Stimulated activated CD4-positive, alpha-beta T cell treated with anti-CD3 and anti-CD28 coated beads, Interleukin-4, amount 100 ng/mL, for 24 hours (primary cell): ENCODE measurements at regions not wholly inside any gene's neighbourhood (a gene's known extent, or its start where the extent isn't known, plus 50 kb on each side); places are given as distances from the start of the nearest gene placed in this dataset.
"Not testable (repeated sequence)": the region's sequence is repeated elsewhere in the genome, so short reads cannot be mapped to it uniquely, and the experiment has no call there.

Experiments
- DNase-seq: peaks from one replicate; pipeline ENCODE4 v3.0.0-alpha.2; 2020

DNA sequence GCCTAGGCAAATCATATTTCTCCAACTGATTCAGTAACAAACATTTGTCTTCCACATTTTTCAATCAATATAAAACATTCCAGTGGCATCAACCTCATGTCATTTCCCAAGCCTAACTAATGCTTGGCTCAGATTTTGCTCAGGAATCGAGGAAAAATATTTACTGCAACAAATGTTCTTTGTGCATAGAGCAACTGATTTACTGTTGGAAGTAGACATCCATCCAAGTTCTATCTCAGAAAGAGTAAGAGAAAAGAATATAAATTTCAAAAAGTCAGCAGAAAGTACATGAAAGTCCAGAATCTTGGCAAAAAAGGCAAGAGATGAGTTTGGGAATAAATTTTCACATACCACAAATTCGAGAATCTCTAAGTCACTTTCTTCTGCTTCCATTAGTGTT lies 2245.0 kb upstream of the RAG2 start:
- no peak for DNase-seq

DNA sequence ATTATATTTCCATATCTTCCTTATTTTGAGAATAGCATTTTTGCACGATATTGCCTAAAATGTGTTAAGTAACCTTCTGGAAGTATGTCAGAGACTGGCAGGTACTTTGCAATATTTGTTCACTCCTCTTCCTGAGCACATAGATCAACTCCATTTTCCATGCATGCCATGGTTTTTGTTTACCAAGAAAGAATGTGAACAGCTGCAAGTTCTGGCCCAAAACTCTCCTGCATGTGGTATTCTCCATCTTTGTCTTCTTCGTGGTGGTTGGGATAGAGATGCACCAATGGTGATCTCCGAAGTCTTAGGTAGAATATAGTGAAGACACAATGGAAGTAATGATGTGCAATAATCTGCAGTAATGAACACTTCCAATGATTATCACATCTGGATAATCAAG lies 2241.0 kb upstream of the RAG2 start:
- no peak for DNase-seq

DNA sequence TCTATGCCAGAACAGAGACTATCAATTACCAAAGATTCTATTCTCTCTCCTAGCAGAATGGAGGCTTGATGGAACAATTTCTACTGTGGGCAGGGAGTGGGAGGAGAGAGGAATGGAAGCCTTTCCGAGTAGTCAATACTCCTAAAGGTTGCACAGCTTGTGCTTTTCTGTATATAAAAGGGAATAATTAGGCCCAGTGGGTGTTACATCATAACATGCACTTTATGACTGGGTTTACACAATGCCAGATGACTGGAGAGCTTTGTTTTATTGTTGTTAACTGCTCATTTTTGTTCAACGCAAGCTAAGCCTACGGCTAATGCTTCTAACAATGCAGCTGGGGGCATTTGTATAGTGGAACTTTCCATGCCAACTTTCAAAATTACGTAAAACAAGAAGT lies 2237.9 kb upstream of the RAG2 start:
- no peak for DNase-seq

DNA sequence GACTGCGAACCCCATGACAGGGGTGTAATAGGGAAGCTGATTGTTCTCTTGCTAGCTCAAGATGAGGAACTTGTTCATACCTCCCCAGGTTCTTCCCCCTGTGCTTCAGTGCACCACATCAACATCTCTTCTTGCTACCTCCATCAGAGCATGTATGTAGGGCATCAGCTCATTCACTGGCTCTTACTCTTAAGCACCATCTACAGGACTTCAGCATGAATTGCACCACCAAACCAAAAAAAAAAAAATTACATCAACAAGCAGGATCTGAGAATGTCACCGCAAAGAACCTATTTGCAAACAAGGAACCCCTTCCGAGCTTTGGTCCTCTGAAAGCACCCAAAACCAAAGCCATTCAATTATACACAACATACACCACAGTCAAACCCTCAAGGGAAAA lies 2226.5 kb upstream of the RAG2 start:
- no peak for DNase-seq

DNA sequence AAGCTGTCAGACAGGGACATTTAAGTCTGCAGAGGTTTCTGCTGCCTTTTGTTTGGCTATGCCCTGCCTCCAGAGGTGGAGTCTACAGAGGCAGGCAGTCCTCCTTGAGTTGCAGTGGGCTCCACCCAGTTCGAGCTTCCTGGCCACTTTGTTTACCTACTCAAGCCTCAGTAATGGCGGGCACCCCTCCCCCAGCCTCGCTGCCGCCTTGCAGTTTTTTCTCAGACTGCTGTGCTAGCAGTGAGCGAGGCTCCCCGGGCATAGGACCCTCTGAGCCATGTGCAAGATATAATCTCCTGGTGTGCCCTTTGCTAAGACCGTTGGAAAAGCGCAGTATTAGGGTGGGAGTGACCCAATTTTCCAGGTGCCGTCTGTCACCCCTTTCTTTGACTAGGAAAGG lies 2223.8 kb upstream of the RAG2 start:
- DNase-seq: not testable (repeated sequence)

DNA sequence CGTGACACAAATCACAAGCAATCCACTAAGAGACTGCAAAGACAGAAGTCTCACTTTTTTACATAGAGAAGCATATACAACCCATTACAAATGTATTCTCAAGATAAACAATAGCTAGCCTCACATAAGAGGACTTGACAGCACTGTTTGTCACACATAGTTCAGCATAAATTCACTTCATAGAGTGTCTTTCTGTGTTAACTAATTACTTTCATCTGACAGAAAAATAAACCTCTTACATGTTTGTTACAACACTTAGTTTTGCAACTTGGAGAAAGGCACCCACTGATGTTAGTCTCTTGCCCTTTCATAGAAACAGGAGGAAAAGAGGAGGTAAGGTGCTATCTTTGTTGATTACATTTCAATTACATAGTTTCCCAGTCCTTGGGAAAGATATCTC lies 2221.9 kb upstream of the RAG2 start:
- no peak for DNase-seq

DNA sequence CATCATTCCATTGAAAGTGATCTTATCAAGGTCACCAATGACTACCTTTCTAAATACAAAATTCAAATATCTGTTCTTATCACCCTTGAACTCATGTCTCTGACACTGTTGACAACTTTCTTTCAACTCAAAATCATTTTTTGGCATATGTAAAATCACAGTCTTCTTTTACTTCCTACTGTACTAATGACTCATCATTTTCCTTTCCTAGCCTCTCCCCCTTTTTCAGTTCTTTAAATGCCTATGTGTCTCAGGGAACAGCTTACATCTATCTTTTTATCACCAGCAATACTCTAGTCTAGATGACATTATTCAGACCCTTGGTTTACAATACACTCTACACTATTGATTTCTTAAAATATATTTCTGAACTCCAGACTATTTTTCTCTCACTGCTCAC lies 2220.7 kb upstream of the RAG2 start:
- no peak for DNase-seq

DNA sequence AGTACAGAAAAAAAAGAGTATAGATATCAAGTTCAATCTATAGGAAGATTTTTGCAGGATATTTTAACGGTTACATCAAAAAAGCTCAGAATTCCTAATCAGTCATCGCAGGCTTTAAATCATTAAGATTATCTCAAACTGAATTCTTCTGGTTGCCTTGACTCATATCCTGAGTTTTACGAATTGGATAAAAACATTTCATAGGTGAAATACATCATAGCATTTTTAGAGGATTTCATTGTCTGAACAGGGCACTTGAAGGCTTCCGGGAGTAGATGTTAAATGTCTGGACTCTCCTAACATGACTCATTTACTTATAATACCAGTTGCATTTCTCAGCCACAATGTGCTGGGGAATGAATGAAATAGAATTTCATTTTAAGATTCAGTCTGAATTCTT lies 2216.6 kb upstream of the RAG2 start:
- DNase-seq: no peak

DNA sequence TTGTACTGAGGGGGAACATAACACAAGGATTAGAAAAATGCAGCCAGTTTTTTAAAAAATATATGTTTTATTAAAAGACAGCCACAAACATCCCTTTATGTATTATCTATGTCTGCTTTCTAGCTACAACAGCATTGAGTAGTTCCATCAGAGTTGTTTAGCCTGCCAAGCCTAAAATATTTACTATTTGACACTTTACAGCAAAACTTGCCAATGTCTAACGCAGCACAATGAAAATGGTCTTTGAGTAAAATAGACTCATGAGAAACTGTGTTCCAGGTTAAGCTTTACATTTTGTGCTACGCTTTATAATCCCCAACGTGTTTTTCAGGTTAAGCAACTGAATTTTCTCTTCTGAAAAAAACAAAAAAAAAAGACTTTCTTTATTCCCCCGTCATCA lies 2211.5 kb upstream of the RAG2 start:
- no peak for DNase-seq

DNA sequence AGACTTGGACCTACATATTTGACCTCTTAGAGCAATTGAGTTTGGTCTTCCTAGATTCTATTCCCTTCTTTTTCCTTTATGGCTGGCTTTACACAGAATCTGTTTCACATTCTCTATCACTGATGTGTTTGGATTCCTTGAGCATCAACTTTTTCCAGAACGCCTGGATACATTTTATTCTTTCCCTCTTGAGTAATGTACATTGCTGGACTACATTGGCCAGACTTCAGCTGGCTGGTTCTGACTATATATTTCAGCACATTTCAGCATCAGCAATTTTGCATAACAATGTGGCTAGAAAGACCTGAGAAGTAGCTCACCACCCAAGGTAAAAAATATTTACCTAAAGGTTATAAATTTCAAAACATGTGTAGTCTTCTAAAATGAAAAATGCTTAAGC lies 2198.2 kb upstream of the RAG2 start:
- DNase-seq: no peak

DNA sequence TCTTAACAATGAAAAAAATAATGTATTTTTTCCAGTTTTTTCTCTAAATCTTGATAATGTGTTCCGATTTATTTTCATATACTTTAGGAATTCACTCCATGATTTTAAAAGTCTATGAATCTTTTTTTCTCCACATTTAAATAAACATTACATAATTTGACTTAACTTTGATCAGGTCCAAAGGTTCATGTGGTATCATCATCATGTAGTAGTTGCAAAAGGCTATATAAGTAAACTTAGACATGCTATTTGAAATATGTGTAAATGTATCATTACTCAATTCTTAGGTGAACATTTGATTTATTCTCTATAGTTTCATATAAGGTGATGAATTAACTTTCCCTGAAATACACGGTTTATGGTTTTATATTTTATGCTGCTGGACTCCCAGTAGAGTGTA lies 2197.0 kb upstream of the RAG2 start:
- no peak for DNase-seq

DNA sequence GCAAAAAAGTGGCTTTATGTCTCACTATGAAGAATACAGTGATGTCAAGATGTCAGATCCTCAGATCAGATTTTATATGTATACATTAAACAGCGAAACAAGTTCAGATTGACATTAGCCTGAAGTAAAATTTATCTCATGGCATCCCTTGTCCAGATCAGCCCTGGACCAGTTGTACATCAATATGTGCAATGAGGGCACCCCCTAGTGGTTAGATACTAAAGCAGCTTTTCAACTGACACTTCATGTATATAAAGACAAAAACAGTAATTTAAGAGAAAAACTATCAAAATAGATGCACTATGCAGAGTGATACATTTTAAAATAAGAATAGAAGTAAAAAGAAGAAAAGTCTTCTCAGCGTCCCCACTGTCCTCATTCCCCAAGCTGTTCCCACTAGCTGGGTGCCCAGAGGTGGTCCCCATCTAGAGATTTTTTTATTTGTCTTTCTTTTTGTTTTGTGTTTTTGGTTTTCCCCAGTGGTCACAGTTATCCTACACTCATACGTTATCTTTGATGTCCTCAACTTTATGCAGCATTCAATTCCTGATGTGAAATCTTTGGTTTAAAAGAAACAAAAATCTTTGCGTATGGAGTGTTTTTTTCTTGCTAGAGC lies 2193.4 kb upstream of the RAG2 start:
- no peak for DNase-seq

DNA sequence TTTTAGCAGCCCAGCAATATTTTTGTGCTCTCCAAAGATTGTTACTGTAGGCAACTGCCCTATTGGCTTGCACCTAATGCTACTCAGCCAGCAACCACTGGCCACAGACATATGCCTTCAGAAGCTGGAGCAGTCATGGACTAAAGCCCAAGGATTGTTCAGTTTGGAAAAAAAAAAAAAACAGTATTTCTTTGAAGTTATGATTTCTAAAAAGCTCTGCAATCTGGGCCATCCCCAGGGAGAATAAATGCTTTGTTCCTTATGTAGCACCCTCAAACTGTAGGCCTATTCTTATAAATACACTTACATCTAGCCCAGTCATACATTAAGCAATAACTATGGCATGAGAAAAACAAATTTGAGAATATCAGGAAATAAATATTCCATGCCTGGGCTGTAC lies 2190.5 kb upstream of the RAG2 start:
- no peak for DNase-seq

DNA sequence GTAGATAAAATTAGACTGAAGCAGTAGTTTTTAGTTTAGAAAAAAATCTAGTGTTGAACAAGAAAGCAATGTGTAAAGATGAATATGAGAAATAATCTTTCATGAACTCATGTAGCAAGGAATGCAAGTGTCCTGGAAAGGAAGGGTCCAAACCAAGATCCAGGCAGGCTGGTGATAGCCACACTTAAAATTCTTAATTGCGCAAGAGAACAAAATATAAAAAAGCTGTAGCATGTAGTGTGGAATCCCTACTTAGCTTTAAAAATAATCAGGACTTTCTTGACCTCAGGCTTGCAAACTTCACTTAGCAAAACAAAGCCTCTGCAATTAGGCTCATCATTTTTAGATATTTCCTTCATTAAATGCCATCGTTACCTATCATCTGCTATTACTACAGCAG lies 2186.1 kb upstream of the RAG2 start:
- DNase-seq: no peak

DNA sequence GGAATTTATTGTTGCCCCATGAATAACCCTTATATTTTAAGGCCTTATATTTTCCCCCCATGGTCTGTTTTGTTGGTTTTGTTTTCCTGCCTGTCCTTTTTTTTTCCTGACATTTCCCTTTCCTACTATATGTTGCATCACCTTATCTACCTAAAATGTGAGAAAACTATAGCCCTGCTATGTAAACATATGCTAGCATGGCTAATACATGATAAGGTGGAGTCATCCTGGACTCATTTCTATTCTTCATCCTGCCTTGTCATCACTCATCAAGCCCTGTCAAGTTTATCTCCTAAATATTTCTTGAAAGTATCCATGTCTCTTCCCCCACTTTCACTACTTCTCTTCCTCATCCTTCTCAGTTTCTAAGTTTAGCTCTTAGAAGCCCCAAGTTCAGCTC lies 2168.8 kb upstream of the RAG2 start:
- DNase-seq: no peak

DNA sequence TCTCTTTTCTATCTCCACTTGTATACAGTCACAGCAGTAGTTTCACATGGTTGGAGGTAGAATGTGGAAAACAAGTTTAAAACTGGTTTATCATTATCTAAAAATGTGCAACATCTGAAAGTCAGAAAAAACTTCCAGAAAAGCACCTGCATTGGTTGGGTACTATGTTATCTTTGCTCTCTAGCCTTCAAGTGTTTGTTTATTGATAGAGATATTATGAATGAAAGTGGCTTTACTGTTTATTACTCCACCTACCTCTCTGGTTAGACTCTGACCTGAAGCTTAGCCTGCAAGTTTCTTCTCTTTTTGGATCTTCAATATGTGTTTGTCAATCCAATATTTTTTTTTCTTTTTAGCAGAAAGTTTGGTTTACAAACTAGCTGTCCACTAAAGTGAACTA lies 2161.4 kb upstream of the RAG2 start:
- DNase-seq: no peak

DNA sequence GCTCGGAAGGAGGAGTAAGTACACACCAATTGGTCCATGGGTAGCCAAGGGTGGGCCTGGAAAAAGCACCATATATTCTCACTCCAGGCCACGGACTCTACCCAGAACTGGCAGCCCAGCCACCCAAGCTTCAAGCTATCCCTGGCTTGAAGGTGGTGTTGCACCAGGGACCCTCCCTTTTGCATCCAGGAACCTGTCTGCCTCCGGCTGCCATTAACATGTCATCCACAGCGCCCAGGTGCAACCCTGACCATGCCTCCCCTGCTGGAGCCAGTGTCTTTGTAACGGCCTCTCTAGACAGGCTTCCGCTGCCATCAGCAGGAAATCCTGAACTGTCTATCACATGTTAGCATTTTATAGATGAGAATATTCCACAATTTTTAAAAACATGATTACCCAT lies 2158.5 kb upstream of the RAG2 start:
- no peak for DNase-seq

DNA sequence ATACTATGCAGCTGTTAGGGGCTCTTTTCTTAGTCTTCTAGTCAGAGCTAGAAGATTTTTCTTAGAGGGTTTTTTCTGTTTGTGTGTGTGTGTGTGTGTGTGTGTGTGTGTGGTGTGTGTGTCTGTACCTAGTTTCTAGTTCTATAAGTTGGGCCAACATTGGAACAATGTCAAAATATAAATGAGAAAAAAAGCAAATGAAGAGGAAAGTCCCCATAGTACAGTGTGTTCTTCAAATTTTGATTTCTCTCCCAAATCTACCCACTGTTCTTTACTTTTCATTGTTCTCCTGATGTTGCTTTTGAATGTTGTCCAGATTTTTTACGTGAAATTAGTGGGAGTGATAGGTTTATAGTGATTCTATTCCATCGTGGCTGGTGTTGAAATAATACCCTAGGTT lies 2153.4 kb upstream of the RAG2 start:
- DNase-seq: no peak

DNA sequence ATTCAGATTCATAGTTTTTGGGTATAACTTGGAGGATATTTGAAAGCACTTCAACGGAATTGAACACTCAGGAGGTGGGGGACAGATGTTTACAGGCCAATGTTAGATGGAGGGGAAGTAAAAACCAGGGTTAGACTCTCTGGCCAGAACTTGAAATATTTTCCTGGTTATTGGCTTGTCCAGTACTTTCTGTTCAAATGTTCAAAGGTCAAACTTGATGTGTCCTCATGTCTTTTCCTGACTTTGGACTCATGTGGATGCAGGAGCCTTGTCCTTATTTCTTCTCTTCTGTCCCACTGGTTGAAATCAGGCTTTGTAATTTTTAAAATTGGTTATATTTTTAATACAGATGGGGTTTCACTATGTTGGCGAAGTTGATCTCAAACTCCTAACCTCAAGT lies 2148.5 kb upstream of the RAG2 start:
- not testable (repeated sequence) for DNase-seq

DNA sequence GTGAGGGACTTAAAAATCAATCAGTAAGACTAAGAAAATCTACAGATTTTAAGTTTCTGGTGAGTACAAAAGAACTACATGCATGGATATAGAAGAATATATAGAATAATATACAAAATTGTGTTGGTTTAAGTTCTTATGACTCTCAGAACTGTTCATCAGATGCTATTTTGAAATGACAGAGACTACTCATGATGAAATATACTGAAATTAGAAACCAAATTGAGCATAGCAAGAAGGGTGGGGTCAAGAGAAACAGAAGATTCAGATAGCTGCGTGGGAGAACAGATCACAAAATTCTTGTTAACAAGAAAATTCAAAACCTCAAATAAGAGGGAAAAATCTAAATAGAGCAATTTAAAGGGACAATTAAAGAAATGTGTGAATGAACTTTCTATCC lies 2125.3 kb upstream of the RAG2 start:
- no peak for DNase-seq

DNA sequence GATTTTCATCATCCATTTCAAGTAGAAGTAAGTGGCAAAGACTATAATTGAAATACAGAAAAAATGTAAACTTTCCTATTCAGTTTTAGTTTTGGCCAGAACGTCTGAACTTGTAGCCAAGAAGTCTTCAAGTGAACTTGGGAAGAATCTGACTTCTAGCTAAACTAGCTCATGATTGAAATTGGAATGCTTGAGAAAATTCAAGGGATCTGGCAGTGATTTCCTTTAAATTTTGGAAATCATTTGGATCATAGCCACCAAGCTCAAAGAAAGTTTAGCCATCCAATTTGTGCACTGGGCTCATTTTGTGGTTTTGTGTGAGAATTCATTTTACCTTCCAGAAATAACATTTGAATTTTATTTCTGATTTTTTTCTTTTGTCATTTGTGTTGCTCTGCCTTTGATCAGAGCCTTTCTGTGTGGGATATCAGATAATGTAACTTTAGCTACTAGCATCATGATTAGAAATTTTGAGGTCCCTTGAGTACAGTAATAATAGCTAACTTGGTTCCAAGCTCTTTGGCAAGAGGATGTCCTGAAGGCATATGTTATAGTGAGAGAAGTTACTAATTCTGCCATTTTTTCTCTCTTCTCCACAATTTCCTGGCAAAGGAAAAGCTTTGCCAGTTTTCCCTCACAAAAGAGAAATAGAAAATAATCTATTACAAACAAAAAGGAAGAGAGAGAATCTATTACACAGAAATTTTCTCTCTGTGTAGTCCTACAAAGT lies 2123.7 kb upstream of the RAG2 start:
- DNase-seq: no peak

DNA sequence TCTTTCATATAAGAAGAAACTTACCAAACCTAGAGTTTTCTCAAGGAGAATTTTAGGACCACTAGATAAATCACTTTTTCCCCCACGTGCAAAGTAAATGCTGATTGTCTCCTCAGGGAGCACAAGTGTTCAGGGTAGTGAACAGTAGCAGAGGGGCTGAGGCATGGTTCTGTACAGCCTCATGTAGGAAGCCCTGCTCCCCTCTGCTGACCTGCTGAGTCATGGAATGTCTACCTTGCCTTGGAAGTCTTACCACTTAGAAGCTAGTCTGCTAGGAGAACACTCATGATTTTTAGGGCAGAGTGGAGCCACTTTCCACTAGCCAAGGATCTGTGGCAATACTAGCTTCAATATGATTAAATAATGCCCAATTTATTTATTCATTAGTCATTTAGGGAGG lies 2120.6 kb upstream of the RAG2 start:
- no peak for DNase-seq

DNA sequence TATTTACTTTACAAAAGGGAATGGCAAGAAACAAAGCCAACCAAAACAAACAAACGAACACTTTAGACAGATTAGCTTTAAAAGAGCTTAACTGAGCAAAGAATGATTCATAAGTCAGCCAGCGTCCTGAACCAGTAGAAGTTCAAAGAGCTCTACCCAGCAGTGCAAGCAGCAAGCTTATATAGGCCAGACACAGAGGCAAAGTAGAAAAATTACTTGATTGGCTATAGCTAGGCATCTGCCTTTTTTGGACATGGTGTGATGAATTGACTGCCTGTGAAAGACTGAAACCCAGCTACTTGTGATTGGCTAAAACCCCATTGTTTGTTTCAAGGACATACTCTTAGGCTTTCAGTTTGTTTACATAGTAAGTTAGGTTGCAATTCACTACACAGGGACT lies 2120.0 kb upstream of the RAG2 start:
- no peak for DNase-seq

DNA sequence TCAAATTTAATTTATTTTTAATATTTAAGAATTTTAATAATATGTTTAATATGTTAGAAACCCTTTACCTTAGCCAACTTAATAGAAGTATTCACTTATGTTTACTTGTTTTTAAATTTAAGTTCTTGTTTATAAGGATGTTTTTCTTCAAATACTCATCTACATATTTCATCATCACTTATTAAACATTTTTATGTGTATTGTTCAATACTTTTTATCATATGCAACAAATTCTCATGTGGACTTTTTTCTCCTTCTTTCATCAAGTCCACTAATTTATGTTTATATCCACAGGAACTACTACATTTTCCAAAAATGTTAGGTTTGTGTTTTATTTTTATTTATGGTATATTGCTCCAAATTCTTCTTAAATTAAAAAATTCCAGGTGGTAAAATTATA lies 2113.1 kb upstream of the RAG2 start:
- DNase-seq: no peak

DNA sequence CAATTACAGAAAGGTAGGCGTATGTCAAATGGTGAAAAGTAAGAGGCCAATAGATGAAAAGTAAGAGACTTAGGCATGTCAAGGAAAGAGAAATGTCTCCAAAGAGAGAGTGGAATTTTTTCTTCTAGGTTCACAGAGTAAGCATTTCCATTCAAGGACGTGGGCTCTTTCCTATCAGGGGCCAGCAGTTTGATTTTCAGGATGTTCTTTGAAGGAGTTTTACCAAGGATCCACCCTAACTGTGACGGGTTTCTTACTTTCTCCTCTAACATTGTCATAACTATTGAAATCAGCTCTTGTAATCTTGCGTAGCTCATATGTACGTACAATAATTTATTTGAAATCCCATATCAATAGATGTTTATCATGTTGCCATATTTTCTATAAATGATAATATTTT lies 2112.2 kb upstream of the RAG2 start:
- no peak for DNase-seq
